ENCODE measurements at regions not wholly inside any gene's neighbourhood (a gene's known extent, or its start where the extent isn't known, plus 50 kb on each side); places are given as distances from the start of the nearest gene placed in this dataset.

DNA sequence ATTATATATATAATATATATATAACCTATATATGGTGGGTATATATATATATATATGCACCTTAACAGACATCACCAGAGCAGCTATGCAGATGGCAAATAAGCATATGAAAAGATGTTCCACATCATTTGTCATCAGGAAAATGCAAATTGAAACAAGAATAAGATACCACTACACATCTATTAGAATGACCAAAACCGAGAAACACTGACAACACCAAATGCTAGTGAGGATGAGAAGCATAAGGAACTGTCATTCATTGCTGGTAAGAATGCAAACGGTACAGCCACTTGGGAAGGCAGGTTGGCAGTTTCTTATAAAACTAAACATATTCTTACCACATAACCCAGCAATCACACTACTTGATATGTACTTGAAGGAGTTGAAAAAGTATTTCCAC is 219.8 kb upstream of the PRMT6 start:
- TF ChIP-seq NR2F2 (IDR thresholded peaks at IDR 0.05) (no peak), YY1 (IDR thresholded peaks at IDR 0.05) (no peak), CTCF (IDR thresholded peaks at IDR 0.05; ENCODE audit: low read depth, low read length, missing input control) (no peak), MAX (IDR thresholded peaks at IDR 0.05) (no peak), TAF1 (conservative IDR thresholded peaks at IDR 0.05) (no peak), REST (IDR thresholded peaks at IDR 0.05) (no peak), RAD21 (IDR thresholded peaks at IDR 0.05) (no peak), EGR1 (IDR thresholded peaks at IDR 0.05; ENCODE audit: low read depth in 2 of 2) (no peak), GABPA (IDR thresholded peaks at IDR 0.05 in 1 of 2, conservative IDR thresholded peaks at IDR 0.05 in 1 of 2) (no peak), SP1 (IDR thresholded peaks at IDR 0.05) (no peak), RXRA (IDR thresholded peaks at IDR 0.05) (no peak), HNF4A (conservative IDR thresholded peaks at IDR 0.05) (no peak)

Data from liver (tissue), 3 donors.